ENCODE measurements at regions not wholly inside any gene's neighbourhood (a gene's known extent, or its start where the extent isn't known, plus 50 kb on each side); places are given as distances from the start of the nearest gene placed in this dataset.

- WGBS (ENCODE audit: low lambda C conversion rate, missing lambda C conversion rate): 83% methylated on average over 4 of the region's 4 CpGs
- DNase-seq (ENCODE audit: low spot score): no peak
- no peak overlapping the region for H2AFZ ChIP-seq
- H3K27me3 ChIP-seq: peaks cover 22% of the 10 kb centered on the region
- no peaks in the 10 kb centered on the region for H3K9me3 ChIP-seq (ENCODE audit: low read depth)
- no peak for TF ChIP-seq EZH2phosphoT487 (IDR thresholded peaks at IDR 0.05; ENCODE audit: low read depth, severe bottlenecking, unreplicated experiment)
- TF ChIP-seq, protein P1, sequence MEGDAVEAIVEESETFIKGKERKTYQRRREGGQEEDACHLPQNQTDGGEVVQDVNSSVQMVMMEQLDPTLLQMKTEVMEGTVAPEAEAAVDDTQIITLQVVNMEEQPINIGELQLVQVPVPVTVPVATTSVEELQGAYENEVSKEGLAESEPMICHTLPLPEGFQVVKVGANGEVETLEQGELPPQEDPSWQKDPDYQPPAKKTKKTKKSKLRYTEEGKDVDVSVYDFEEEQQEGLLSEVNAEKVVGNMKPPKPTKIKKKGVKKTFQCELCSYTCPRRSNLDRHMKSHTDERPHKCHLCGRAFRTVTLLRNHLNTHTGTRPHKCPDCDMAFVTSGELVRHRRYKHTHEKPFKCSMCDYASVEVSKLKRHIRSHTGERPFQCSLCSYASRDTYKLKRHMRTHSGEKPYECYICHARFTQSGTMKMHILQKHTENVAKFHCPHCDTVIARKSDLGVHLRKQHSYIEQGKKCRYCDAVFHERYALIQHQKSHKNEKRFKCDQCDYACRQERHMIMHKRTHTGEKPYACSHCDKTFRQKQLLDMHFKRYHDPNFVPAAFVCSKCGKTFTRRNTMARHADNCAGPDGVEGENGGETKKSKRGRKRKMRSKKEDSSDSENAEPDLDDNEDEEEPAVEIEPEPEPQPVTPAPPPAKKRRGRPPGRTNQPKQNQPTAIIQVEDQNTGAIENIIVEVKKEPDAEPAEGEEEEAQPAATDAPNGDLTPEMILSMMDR (IDR thresholded peaks at IDR 0.05; ENCODE audit: poor library complexity): no peak
- TF ChIP-seq EZH2 (IDR thresholded peaks at IDR 0.05; ENCODE audit: borderline replicate concordance): no peak
- H3K79me2 ChIP-seq: no peaks in the 10 kb centered on the region
- no peak overlapping the region for H3K4me3 ChIP-seq
- H4K20me1 ChIP-seq (ENCODE audit: insufficient read depth, poor library complexity, severe bottlenecking): no peaks in the 10 kb centered on the region
- no peak overlapping the region for H3K4me2 ChIP-seq
- H3K27ac ChIP-seq: no peak overlapping the region
- no peaks in the 10 kb centered on the region for H3K36me3 ChIP-seq (replicated peaks; ENCODE audit: insufficient read depth, low read depth)
- no peaks in the 10 kb centered on the region for H3K4me1 ChIP-seq (ENCODE audit: insufficient read depth)
- H3K9me2 ChIP-seq (replicated peaks; ENCODE audit: insufficient read depth): no peaks in the 10 kb centered on the region
Measured at GRCh38 chr10:120736377-120736776, 114.8 kb upstream of the WDR11 start.

GRCh38 chr10:120738658-120739057, 112.5 kb upstream of the WDR11 start:
- H4K20me1 ChIP-seq (ENCODE audit: insufficient read depth, poor library complexity, severe bottlenecking): no peaks in the 10 kb centered on the region
- H3K9me2 ChIP-seq (replicated peaks; ENCODE audit: insufficient read depth): no peaks in the 10 kb centered on the region
- H3K27me3 ChIP-seq: peaks cover 22% of the 10 kb centered on the region
- no peaks in the 10 kb centered on the region for H3K9me3 ChIP-seq (ENCODE audit: low read depth)
- WGBS (ENCODE audit: low lambda C conversion rate, missing lambda C conversion rate): 40% methylated on average over 3 of the region's 3 CpGs
- TF ChIP-seq EZH2phosphoT487 (IDR thresholded peaks at IDR 0.05; ENCODE audit: low read depth, severe bottlenecking, unreplicated experiment) (no peak), EZH2 (IDR thresholded peaks at IDR 0.05; ENCODE audit: borderline replicate concordance) (no peak)
- TF ChIP-seq, protein P1 (IDR thresholded peaks at IDR 0.05; ENCODE audit: poor library complexity): no peak
- no peaks in the 10 kb centered on the region for H3K79me2 ChIP-seq
- H3K4me1 ChIP-seq (ENCODE audit: insufficient read depth): no peaks in the 10 kb centered on the region
- DNase-seq (ENCODE audit: low spot score): no peak
- no peak overlapping the region for H3K4me2 ChIP-seq
- no peak overlapping the region for H3K4me3 ChIP-seq
- H3K36me3 ChIP-seq (replicated peaks; ENCODE audit: insufficient read depth, low read depth): no peaks in the 10 kb centered on the region
- no peak overlapping the region for H3K27ac ChIP-seq
- H2AFZ ChIP-seq: no peak overlapping the region

GRCh38 chr10:120741396-120741795, 109.8 kb upstream of the WDR11 start:
- DNase-seq (ENCODE audit: low spot score): peak; percentile 52
- Histone ChIP-seq H3K27ac (no peak overlapping the region), H2AFZ (no peak overlapping the region), H3K27me3 (peaks cover 26% of the 10 kb centered on the region), H3K4me1 (ENCODE audit: insufficient read depth) (no peaks in the 10 kb centered on the region), H3K9me3 (ENCODE audit: low read depth) (no peaks in the 10 kb centered on the region), H3K4me3 (no peak overlapping the region), H4K20me1 (ENCODE audit: insufficient read depth, poor library complexity, severe bottlenecking) (no peaks in the 10 kb centered on the region), H3K4me2 (no peak overlapping the region), H3K9me2 (replicated peaks; ENCODE audit: insufficient read depth) (no peaks in the 10 kb centered on the region), H3K79me2 (no peaks in the 10 kb centered on the region), H3K36me3 (replicated peaks; ENCODE audit: insufficient read depth, low read depth) (no peaks in the 10 kb centered on the region)
- 24% methylated on average over 5 of the region's 5 CpGs for WGBS (ENCODE audit: low lambda C conversion rate, missing lambda C conversion rate)
- TF ChIP-seq, protein P1 (IDR thresholded peaks at IDR 0.05; ENCODE audit: poor library complexity): no peak

DNA sequence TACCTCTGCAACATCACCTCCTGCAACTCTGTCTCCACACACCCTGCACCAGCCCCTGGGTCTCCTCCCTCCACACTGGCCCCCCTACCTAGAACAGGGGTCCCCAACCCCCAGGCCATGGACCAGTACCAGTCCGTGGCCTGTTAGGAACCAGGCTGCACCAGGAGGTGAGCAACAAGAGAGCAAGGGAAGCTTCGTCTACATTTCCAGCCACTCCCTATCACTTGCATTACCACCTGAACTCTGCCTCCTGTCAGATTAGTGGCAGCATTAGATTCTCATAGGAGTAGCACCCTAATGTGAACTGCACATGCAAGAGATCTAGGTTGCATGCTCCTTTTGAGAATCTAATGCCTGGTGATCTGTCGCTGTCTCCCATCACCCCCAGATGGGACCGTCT, 108.8 kb upstream of the WDR11 start:
- WGBS (ENCODE audit: low lambda C conversion rate, missing lambda C conversion rate): 91% methylated on average over 4 of the region's 4 CpGs
- no peak for DNase-seq (ENCODE audit: low spot score)
- Histone ChIP-seq H3K27me3 (peaks cover 28% of the 10 kb centered on the region), H3K9me2 (replicated peaks; ENCODE audit: insufficient read depth) (no peaks in the 10 kb centered on the region), H3K4me1 (ENCODE audit: insufficient read depth) (no peaks in the 10 kb centered on the region), H3K4me2 (no peak overlapping the region), H3K79me2 (no peaks in the 10 kb centered on the region), H2AFZ (no peak overlapping the region), H4K20me1 (ENCODE audit: insufficient read depth, poor library complexity, severe bottlenecking) (no peaks in the 10 kb centered on the region), H3K27ac (no peak overlapping the region), H3K9me3 (ENCODE audit: low read depth) (no peaks in the 10 kb centered on the region), H3K4me3 (no peak overlapping the region), H3K36me3 (replicated peaks; ENCODE audit: insufficient read depth, low read depth) (no peaks in the 10 kb centered on the region)
- TF ChIP-seq EZH2phosphoT487 (IDR thresholded peaks at IDR 0.05; ENCODE audit: low read depth, severe bottlenecking, unreplicated experiment) (no peak), EZH2 (IDR thresholded peaks at IDR 0.05; ENCODE audit: borderline replicate concordance) (no peak)
- TF ChIP-seq, protein P1 (IDR thresholded peaks at IDR 0.05; ENCODE audit: poor library complexity): no peak

Measured in hepatocyte (in vitro differentiated cells).